Posterior cingulate gyrus (tissue), 11 donors: ENCODE measurements at regions not wholly inside any gene's neighbourhood (a gene's known extent, or its start where the extent isn't known, plus 50 kb on each side); places are given as distances from the start of the nearest gene placed in this dataset.

Source experiments
- DNase-seq, 10 donors: peaks; one replicate each; pipeline versions ENCODE4 v3.0.0 to v3.0.0-alpha.2; 2020 to 2021; ENCODE audit warnings: mixed read lengths in 3 of 10
- intact Hi-C: fragments of 100-400 bp; cut with DNase I; formaldehyde crosslinking; loops from one replicate; pipeline ENCODE4 v1.15.1; 2023

DNA sequence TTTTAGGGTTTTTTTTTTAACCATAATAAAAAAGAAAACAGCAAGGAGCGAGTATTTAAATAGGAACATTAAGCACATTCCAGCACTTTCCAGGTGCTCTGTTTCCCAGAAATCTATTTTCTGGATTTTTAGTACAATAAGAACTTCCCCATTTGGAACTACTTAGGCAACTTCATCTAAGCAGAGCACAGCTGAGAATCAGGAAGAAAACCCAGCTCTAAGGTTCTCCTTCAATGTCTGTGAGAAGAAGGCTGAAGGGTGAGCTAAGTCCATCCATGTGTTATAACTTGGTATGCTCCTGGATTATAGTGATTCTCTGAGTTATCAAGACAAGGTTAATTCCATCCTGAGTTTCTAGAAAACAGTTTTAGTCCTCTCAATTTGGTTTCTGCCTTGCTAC lies 181.9 kb downstream of the CYP26A1 start:
- intact Hi-C loops, result no loop called here
- DNase-seq, result no peak
